ENCODE measurements at regions not wholly inside any gene's neighbourhood (a gene's known extent, or its start where the extent isn't known, plus 50 kb on each side); places are given as distances from the start of the nearest gene placed in this dataset.

DNA sequence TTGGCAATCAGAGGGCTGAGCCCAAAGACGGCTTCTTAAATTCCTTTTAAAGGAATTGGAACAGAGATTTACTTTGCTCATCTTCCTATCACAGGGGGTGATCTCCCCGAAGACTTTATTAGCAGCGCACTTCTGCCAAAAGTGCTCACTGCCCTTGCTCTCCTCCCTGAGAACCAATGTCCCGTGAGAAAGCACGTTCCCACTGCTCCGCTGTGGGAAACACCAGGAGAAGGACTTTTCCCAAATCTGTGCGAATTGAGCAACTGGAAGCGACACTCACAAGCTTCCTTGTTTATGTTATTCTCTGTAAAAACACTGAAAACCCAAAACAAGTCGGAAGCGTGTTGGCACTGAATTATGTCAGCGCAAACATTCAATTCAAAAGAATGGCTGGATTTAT is 670.8 kb upstream of the NR2F2 start:
- TF ChIP-seq, protein P1, sequence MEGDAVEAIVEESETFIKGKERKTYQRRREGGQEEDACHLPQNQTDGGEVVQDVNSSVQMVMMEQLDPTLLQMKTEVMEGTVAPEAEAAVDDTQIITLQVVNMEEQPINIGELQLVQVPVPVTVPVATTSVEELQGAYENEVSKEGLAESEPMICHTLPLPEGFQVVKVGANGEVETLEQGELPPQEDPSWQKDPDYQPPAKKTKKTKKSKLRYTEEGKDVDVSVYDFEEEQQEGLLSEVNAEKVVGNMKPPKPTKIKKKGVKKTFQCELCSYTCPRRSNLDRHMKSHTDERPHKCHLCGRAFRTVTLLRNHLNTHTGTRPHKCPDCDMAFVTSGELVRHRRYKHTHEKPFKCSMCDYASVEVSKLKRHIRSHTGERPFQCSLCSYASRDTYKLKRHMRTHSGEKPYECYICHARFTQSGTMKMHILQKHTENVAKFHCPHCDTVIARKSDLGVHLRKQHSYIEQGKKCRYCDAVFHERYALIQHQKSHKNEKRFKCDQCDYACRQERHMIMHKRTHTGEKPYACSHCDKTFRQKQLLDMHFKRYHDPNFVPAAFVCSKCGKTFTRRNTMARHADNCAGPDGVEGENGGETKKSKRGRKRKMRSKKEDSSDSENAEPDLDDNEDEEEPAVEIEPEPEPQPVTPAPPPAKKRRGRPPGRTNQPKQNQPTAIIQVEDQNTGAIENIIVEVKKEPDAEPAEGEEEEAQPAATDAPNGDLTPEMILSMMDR (IDR thresholded peaks at IDR 0.05), result no peak

DNA sequence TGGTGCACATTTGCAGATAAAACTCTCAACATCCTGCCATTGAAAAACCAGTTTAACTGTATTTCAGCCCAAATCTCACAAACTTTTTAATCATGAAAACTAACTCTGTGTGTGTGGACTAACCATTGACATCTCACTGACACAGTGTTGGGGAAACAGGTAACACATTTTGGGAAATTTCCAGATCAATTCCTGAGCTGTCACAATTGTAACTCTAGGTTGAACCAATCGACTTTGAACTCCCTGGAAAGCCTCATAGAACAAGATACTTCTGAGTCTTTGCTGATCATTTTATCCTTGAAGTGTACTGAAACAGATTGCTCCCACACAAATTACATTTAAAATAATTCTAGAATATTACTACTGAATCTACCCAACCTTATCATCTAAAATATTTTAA is 667.9 kb upstream of the NR2F2 start:
- TF ChIP-seq, protein P1 (IDR thresholded peaks at IDR 0.05), result no peak

DNA sequence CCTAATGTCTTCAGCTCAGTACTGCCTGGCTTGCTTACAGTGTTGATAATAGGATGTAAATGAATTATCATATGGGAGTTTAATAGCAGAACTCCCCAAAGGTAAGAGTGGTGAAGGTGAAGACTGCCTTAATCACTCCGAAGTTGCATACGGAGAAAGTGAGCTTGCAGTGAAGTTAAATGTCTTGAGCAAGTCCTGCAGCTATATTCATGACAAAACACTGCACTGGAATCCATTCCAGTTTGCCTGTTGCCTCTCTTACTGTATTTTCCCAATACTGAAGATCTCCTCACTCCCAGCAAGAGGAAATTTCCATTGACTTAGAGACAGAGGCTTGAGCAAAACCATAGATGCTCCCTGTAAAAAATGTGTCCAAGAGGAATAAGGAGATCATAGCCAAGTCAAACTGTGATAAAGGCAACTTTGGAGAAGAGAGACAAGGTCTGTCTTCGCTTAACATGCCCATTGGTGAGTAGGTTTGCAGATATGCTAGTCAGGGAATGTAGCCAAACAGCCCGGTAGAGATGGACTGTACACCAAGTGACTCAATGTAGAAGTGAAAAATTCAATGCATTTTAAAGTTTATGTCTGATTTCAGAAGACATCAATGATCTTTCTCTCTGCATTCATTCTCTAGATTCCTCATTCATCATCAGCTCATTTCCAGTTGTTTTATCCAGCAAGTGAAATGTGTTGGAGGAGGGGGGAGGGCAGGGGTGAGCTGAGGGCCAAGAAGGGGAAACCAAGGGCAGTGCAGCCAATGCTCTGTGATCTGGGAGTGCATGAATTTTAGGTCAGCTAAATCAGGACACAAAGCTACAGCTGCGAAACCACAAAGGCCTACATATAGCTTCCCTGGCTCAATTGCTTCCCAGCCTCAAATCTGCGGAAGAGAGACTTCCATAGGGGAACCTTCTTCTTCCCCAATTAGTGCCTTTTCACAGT is 667.1 kb upstream of the NR2F2 start:
- TF ChIP-seq, protein P1 (IDR thresholded peaks at IDR 0.05), result no peak

DNA sequence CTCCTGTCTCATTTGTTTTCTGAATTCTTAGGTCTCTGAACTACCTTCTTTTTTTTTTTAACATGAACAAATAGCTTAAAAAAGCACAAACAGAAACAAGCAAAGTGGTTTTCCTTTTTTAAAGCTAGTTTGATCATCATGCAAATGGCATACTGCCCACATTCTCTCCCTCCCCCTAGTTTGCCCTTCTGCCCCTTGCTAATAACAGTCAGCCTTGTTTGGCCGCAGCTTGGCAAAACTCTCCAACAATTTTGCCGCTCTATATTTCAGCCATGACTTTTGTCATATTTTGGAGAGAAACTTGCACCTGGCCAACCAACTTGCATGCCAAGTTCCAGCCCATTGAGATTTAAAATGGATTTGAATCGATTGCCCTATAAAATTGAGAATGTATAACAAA is 666.0 kb upstream of the NR2F2 start:
- TF ChIP-seq, protein P1 (IDR thresholded peaks at IDR 0.05), result no peak

DNA sequence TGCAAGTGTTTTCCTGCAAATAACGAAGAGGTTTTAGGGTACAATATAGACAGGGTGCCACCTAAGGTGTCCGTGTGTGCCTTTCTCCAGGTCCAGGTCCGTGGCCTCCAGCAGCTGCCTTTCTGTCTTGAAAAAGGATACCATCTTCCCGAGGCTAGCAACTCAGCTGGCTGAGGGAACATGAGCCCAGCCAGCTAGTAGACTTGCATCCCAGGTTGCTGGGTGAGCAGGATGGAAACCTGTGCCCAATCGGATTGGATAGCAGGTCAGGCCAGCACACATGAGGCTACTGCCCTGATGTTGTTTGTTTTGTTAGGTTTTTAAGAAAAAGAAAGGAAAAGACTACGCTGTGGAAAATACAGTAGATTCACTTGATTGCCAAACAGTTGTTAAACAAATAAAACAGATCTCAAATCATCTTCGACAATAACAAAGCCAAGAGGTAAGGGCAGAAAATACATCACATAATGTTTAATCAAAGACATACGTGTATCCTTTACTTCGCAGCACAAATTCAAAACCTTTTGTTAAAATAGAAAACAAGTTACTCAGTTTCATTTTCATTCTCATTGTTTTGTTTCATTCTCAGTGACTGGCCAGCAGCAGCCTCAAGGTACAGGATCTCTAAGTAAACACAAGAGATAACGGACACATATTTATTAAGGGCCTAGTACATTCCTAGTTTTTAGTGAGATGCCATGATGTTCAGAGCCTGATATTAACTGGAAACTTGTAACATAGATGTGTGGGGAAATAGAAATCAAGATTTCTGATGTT is 661.2 kb upstream of the NR2F2 start:
- TF ChIP-seq, protein P1 (IDR thresholded peaks at IDR 0.05), result no peak

DNA sequence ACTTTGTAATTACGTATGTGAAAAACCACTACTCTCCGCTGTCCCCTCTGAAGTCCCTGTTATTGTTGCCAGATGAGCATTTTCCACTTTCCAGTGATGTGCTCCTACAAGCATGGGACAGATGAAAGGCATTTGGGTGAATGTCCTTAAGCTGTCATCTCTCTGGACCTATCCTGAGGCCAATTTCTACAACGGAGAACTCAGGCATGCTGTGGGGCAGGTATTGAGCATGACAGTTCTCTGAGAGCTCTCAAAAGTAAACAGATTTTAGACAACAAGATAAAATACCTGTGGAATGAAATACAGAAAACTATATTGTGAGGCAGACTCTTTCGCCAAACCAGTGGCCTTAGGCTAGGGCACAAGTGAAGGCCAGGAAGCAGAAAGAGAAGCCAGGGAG is 656.5 kb upstream of the NR2F2 start:
- TF ChIP-seq, protein P1 (IDR thresholded peaks at IDR 0.05), result no peak

DNA sequence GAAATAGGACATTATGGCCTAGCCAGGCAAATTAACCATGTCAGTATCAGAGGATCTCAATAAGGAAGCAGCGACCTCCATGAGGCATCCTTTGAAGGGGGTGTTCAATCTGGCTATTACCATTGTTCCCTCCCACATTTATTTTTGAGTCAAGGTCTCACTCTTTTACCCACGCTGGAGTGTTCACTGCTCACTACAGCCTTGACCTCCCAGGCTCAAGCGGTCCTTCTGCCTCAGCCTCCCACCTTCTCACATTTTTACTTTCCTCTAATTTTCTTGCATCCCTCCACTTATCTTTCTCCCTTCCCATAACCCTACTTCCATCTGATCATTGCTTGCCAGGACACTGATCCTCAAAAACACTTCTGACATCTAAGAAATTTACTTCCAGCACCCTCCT is 654.0 kb upstream of the NR2F2 start:
- TF ChIP-seq, protein P1 (IDR thresholded peaks at IDR 0.05), result no peak
